PC-3 (cell line): ENCODE measurements at regions not wholly inside any gene's neighbourhood (a gene's known extent, or its start where the extent isn't known, plus 50 kb on each side); places are given as distances from the start of the nearest gene placed in this dataset.

Experiments used
- ATAC-seq: fragments of 200-7000 bp; cut with Tn5 transposase; 2 replicates; pipeline ENCODE4 v1.9.1; 2020; ENCODE audit warnings: mild to moderate bottlenecking, moderate library complexity
- BruUV-seq: library from RNA; stranded (reverse); fragments of 400-500 nt; replicated peaks from 2 replicates; lab custom pipeline; 2021; lab: Mats Ljungman, UMichigan
- CTCF ChIA-PET: fragments of 300-600 bp; sonication (Branson Sonifier 250); formaldehyde crosslinking; loops from one replicate; lab custom pipeline; 2022; ENCODE audit warnings: antibody characterized with exemption; lab: Charles Lee
- POLR2A ChIA-PET: fragments of 300-600 bp; sonication (Branson Sonifier 250); formaldehyde crosslinking; loops from one replicate; lab custom pipeline; 2022; ENCODE audit warnings: antibody characterized with exemption; ENCODE audit not compliant: unreplicated experiment; lab: Charles Lee
- DNase-seq: peaks from one replicate; pipeline ENCODE4 v3.0.0-alpha.2; 2015
- H2AFZ ChIP-seq: fragments of 300-600 bp; sonication (generic); 2 replicates; pipeline ENCODE4 v1.6.0; 2016; ENCODE audit warnings: antibody characterized with exemption, low read length
- H3F3A ChIP-seq: fragments of 300-600 bp; sonication (generic); one replicate; pipeline ENCODE4 v1.6.0; 2017; ENCODE audit warnings: antibody characterized with exemption, low read length, control low read depth, mild to moderate bottlenecking; ENCODE audit not compliant: unreplicated experiment
- H3K27ac ChIP-seq: fragments of 300-600 bp; sonication (generic); 2 replicates; pipeline ENCODE4 v1.5.1; 2016; ENCODE audit warnings: mild to moderate bottlenecking, low read length
- H3K27me3 ChIP-seq: fragments of 300-600 bp; sonication (generic); 2 replicates; pipeline ENCODE4 v1.6.1; 2016; ENCODE audit warnings: low read length, mixed read lengths
- H3K36me3 ChIP-seq: fragments of 300-600 bp; sonication (generic); 2 replicates; pipeline ENCODE4 v1.6.1; 2016; ENCODE audit warnings: low read depth, mixed run types, low read length, mixed read lengths
- H3K4me1 ChIP-seq: fragments of 300-600 bp; sonication (generic); 2 replicates; pipeline ENCODE4 v1.5.1; 2016; ENCODE audit warnings: low read length; ENCODE audit not compliant: insufficient read depth
- H3K4me2 ChIP-seq: fragments of 300-600 bp; sonication (generic); 2 replicates; pipeline ENCODE4 v1.6.0; 2016; ENCODE audit warnings: low read length
- H3K4me3 ChIP-seq: fragments of 300-600 bp; sonication (generic); 2 replicates; pipeline ENCODE4 v1.5.1; 2016; ENCODE audit warnings: mild to moderate bottlenecking, low read length, mixed read lengths
- H3K79me2 ChIP-seq: fragments of 300-600 bp; sonication (generic); 2 replicates; pipeline ENCODE4 v1.6.1; 2017; ENCODE audit warnings: low read length, mixed read lengths
- H3K9ac ChIP-seq: fragments of 300-600 bp; sonication (generic); 2 replicates; pipeline ENCODE4 v1.6.0; 2016; ENCODE audit warnings: mild to moderate bottlenecking, low read length
- H3K9me2 ChIP-seq: fragments of 300-600 bp; sonication (generic); replicated peaks from 2 replicates; pipeline ENCODE4 v1.6.1; 2016; ENCODE audit warnings: mixed run types, low read length, mixed read lengths
- H3K9me3 ChIP-seq: fragments of 300-600 bp; sonication (generic); 2 replicates; pipeline ENCODE4 v1.6.1; 2016; ENCODE audit warnings: low read length, mixed read lengths
- H4K20me1 ChIP-seq: fragments of 300-600 bp; sonication (generic); 2 replicates; pipeline ENCODE4 v1.6.1; 2016; ENCODE audit warnings: low read length, mixed read lengths
- CTCF ChIP-seq: fragments of 300-600 bp; sonication (generic); conservative IDR thresholded peaks from 2 replicates; pipeline ENCODE4 v1.5.1; 2017; ENCODE audit warnings: antibody characterized with exemption, low read depth, mild to moderate bottlenecking, low read length
- EZH2 ChIP-seq: fragments of 300-600 bp; sonication (generic); IDR thresholded peaks from one replicate; pipeline ENCODE4 v1.6.1; 2017; ENCODE audit warnings: antibody characterized with exemption, mild to moderate bottlenecking, low read length; ENCODE audit not compliant: unreplicated experiment
- EZH2phosphoT487 ChIP-seq: fragments of 300-600 bp; sonication (generic); IDR thresholded peaks from 2 replicates; pipeline ENCODE4 v1.6.1; 2018; ENCODE audit warnings: mild to moderate bottlenecking, antibody characterized with exemption, low read length, borderline replicate concordance
- intact Hi-C: fragments of 100-400 bp; cut with micrococcal nuclease; formaldehyde crosslinking; loops from 2 replicates; pipeline ENCODE4 v1.9.0; 2023

- no peaks in the 10 kb centered on the region for H3K79me2 ChIP-seq
- BruUV-seq = no TSS peak
- intact Hi-C loops = no loop called here
- no peaks in the 10 kb centered on the region for H3K36me3 ChIP-seq
- H3K4me3 ChIP-seq = no peak overlapping the region
- H3K27me3 ChIP-seq = no peaks in the 10 kb centered on the region
- peaks cover 13% of the 10 kb centered on the region for H3K4me1 ChIP-seq
- no peak for ATAC-seq
- no peaks in the 10 kb centered on the region for H4K20me1 ChIP-seq
- H3K4me2 ChIP-seq = no peak overlapping the region
- ChIA-PET POLR2A (no interaction called here), CTCF (no interaction called here)
- no peaks in the 10 kb centered on the region for H3F3A ChIP-seq
- no peak for TF ChIP-seq CTCF
- no peak for TF ChIP-seq EZH2
- no peak for TF ChIP-seq EZH2phosphoT487
- no peak overlapping the region for H3K27ac ChIP-seq
- DNase-seq = no peak
- H3K9ac ChIP-seq = no peak overlapping the region
- H2AFZ ChIP-seq = no peak overlapping the region
- H3K9me2 ChIP-seq = no peaks in the 10 kb centered on the region
- no peaks in the 10 kb centered on the region for H3K9me3 ChIP-seq
Observed at GRCh38 chr16:64403352-64403751, 718.5 kb downstream of the CDH11 start.

GRCh38 chr16:64398793-64399192, 723.1 kb downstream of the CDH11 start:
- H3K9me2 ChIP-seq = no peaks in the 10 kb centered on the region
- POLR2A ChIA-PET = no interaction called here
- H2AFZ ChIP-seq = no peak overlapping the region
- no peak overlapping the region for H3K4me3 ChIP-seq
- H3K9me3 ChIP-seq = no peaks in the 10 kb centered on the region
- TF ChIP-seq EZH2phosphoT487 = no peak
- no peak for TF ChIP-seq EZH2
- no peak for TF ChIP-seq CTCF
- ATAC-seq (peak; percentile 96), DNase-seq (peak; percentile 72)
- H3F3A ChIP-seq = no peaks in the 10 kb centered on the region
- peak overlapping the region; percentile 21 for H3K4me2 ChIP-seq
- no TSS peak for BruUV-seq
- H3K4me1 ChIP-seq = peaks cover 31% of the 10 kb centered on the region
- no peaks in the 10 kb centered on the region for H4K20me1 ChIP-seq
- H3K36me3 ChIP-seq = no peaks in the 10 kb centered on the region
- no peak overlapping the region; the same call in 1 of the 2 replicates for H3K9ac ChIP-seq
- no peaks in the 10 kb centered on the region for H3K79me2 ChIP-seq
- CTCF ChIA-PET = no interaction called here
- intact Hi-C loops = no loop called here
- H3K27ac ChIP-seq = peak overlapping the region; percentile 62
- no peaks in the 10 kb centered on the region for H3K27me3 ChIP-seq

GRCh38 chr16:64397945-64398508, 723.8 kb downstream of the CDH11 start:
- Histone ChIP-seq H3K27ac (peak overlapping the region; percentile 62), H3K4me2 (peak overlapping the region; percentile 21; the same call in 1 of the 2 replicates), H3K4me1 (peaks cover 31% of the 10 kb centered on the region), H4K20me1 (no peaks in the 10 kb centered on the region), H3K79me2 (no peaks in the 10 kb centered on the region), H3K9me3 (no peaks in the 10 kb centered on the region), H3K9ac (no peak overlapping the region; the same call in 1 of the 2 replicates), H3K4me3 (no peak overlapping the region), H3K27me3 (no peaks in the 10 kb centered on the region), H3F3A (no peaks in the 10 kb centered on the region), H2AFZ (no peak overlapping the region), H3K9me2 (no peaks in the 10 kb centered on the region), H3K36me3 (no peaks in the 10 kb centered on the region)
- ChIA-PET CTCF (no interaction called here), POLR2A (interaction anchor here (0.5 kb wide), 1 partner anchor 134 kb away, joined by 3 read pairs; no protein-coding TSS in a partner anchor)
- peak; percentile 53 for DNase-seq
- no TSS peak for BruUV-seq
- no peak for TF ChIP-seq EZH2
- TF ChIP-seq CTCF = no peak
- TF ChIP-seq EZH2phosphoT487 = no peak
- ATAC-seq = peak; percentile 58
- intact Hi-C loops = no loop called here
